SK-N-SH (cell line): ENCODE measurements at regions not wholly inside any gene's neighbourhood (a gene's known extent, or its start where the extent isn't known, plus 50 kb on each side); places are given as distances from the start of the nearest gene placed in this dataset.

Experiments used
- CTCF ChIA-PET: fragments of 300-600, 350-600 bp; formaldehyde crosslinking; extraction: SDS; loops from one replicate; lab custom pipeline; 2021; lab: Yijun Ruan, JAX
- POLR2A ChIA-PET: fragments of 350-600 bp; sonication (Branson Sonifier 250); formaldehyde crosslinking; extraction: SDS; loops from one replicate; lab custom pipeline; 2020; ENCODE audit warnings: antibody characterized with exemption, inconsistent platforms; lab: Yijun Ruan, JAX
- DNase-seq: peaks from one replicate; pipeline ENCODE4 v3.0.0; 2012
- H2AFZ ChIP-seq: fragments of 200-600 bp; sonication (generic); 2 replicates; pipeline ENCODE4 v1.8.1; 2016; ENCODE audit warnings: antibody characterized with exemption, mild to moderate bottlenecking, low read depth
- H3F3A ChIP-seq: fragments of 200-600 bp; sonication (generic); replicated peaks from 2 replicates; pipeline ENCODE3; 2016; ENCODE audit warnings: antibody characterized with exemption, mild to moderate bottlenecking; ENCODE audit not compliant: insufficient read depth
- H3K27ac ChIP-seq, 2 experiments: fragments of 200-500 bp in 1 of 2; fragments of 200-600 bp in 1 of 2; sonication (Bioruptor generic) in 1 of 2; sonication (generic), shearing (Covaris generic) in 1 of 2; 2 replicates each; pipeline versions ENCODE4 v1.5.1 to v1.6.1; 2014 to 2016; ENCODE audit warnings: low read depth in 2 of 2, inconsistent platforms in 1 of 2, low read length in 1 of 2, mild to moderate bottlenecking in 1 of 2, mixed read lengths in 1 of 2
- H3K27me3 ChIP-seq: fragments of 200-600 bp; sonication (generic), shearing (Covaris generic); 2 replicates; pipeline ENCODE4 v1.6.1; 2016; ENCODE audit warnings: mixed run types; ENCODE audit not compliant: insufficient read depth
- H3K36me3 ChIP-seq, 2 experiments: fragments of 200-500 bp in 1 of 2; fragments of 200-600 bp in 1 of 2; sonication (Bioruptor generic) in 1 of 2; sonication (generic) in 1 of 2; replicated peaks in 1 of 2; 2 replicates each; pipeline versions ENCODE3 to v1.5.1; 2014 to 2016; ENCODE audit warnings: low read length in 1 of 2, mild to moderate bottlenecking in 1 of 2; ENCODE audit not compliant: insufficient read depth in 2 of 2, control insufficient read depth in 1 of 2
- H3K4me1 ChIP-seq, 2 experiments: fragments of 200-500 bp in 1 of 2; fragments of 200-600 bp in 1 of 2; sonication (Bioruptor generic) in 1 of 2; sonication (generic), shearing (Covaris generic) in 1 of 2; 2 replicates each; pipeline versions ENCODE4 v1.5.1 to v1.6.1; 2014 to 2016; ENCODE audit warnings: low read depth in 1 of 2, low read length in 1 of 2, mixed run types in 1 of 2; ENCODE audit not compliant: insufficient read depth in 2 of 2, control insufficient read depth in 1 of 2
- H3K4me2 ChIP-seq: fragments of 200-600 bp; sonication (generic), shearing (Covaris generic); 2 replicates; pipeline ENCODE4 v1.6.1; 2017; ENCODE audit warnings: mixed run types
- H3K4me3 ChIP-seq, 2 experiments: fragments of 200-500 bp in 1 of 2; fragments of 200-600 bp in 1 of 2; sonication (Bioruptor generic) in 1 of 2; sonication (generic), shearing (Covaris generic) in 1 of 2; 2 replicates each; pipeline versions ENCODE4 v1.5.1 to v1.8.1; 2014 to 2016; ENCODE audit warnings: low read depth in 2 of 2, inconsistent platforms in 1 of 2, low read length in 1 of 2, mild to moderate bottlenecking in 1 of 2, mixed read lengths in 1 of 2, moderate library complexity in 1 of 2
- H3K79me2 ChIP-seq: fragments of 200-600 bp; sonication (generic); 2 replicates; pipeline ENCODE4 v1.8.1; 2017; ENCODE audit warnings: mild to moderate bottlenecking; ENCODE audit not compliant: insufficient read depth
- H3K9ac ChIP-seq: fragments of 200-600 bp; sonication (generic); 2 replicates; pipeline ENCODE4 v1.6.1; 2017; ENCODE audit warnings: mixed run types
- H3K9me2 ChIP-seq: fragments of 200-600 bp; sonication (generic); 2 replicates; pipeline ENCODE4 v1.6.1; 2017; ENCODE audit warnings: mixed run types
- H3K9me3 ChIP-seq: fragments of 200-600 bp; sonication (generic); 2 replicates; pipeline ENCODE4 v1.6.1; 2017; ENCODE audit warnings: mixed run types, mild to moderate bottlenecking, moderate library complexity
- H4K20me1 ChIP-seq: fragments of 200-600 bp; sonication (generic); 2 replicates; pipeline ENCODE4 v1.6.1; 2017; ENCODE audit warnings: mild to moderate bottlenecking, mixed run types; ENCODE audit not compliant: insufficient read depth
- CHD2 ChIP-seq: fragments of 150-350 bp; IDR thresholded peaks from 2 replicates; pipeline ENCODE4 v1.6.1; 2018; ENCODE audit warnings: low read length; ENCODE audit not compliant: partially characterized antibody
- ELF1 ChIP-seq: IDR thresholded peaks from 2 replicates; pipeline ENCODE4 v1.4.0; 2012
- EP300 ChIP-seq, 2 experiments: IDR thresholded peaks; 2 replicates each; pipeline versions ENCODE4 v1.4.0 to v1.6.1; 2012; ENCODE audit warnings: borderline replicate concordance in 1 of 2, low read depth in 1 of 2, low read length in 1 of 2
- FOSL2 ChIP-seq: IDR thresholded peaks from 2 replicates; pipeline ENCODE4 v1.4.0; 2012; ENCODE audit warnings: low read depth, mild to moderate bottlenecking, moderate library complexity, borderline replicate concordance
- FOXJ3 ChIP-seq: sonication (generic); formaldehyde crosslinking; IDR thresholded peaks from 2 replicates; pipeline ENCODE4 v1.5.1; 2020; ENCODE audit warnings: mild to moderate bottlenecking, missing genetic modification reagents
- GABPA ChIP-seq: IDR thresholded peaks from 2 replicates; pipeline ENCODE4 v1.4.0; 2012; ENCODE audit warnings: low read depth, mild to moderate bottlenecking
- GATA2 ChIP-seq: sonication (generic); formaldehyde crosslinking; IDR thresholded peaks from 2 replicates; pipeline ENCODE4 v1.5.0; 2020; ENCODE audit warnings: mild to moderate bottlenecking, missing genetic modification reagents
- JUND ChIP-seq: IDR thresholded peaks from 2 replicates; pipeline ENCODE4 v1.4.0; 2012
- MXI1 ChIP-seq: IDR thresholded peaks from 2 replicates; pipeline ENCODE4 v1.6.1; 2012; ENCODE audit warnings: mild to moderate bottlenecking, low read depth, low read length, improper control_type of control experiment
- NRF1 ChIP-seq: IDR thresholded peaks from 2 replicates; pipeline ENCODE4 v1.6.1; 2012; ENCODE audit warnings: low read depth, mild to moderate bottlenecking, low read length
- POLR2AphosphoS5 ChIP-seq: IDR thresholded peaks from 2 replicates; pipeline ENCODE4 v1.6.1; 2012; ENCODE audit warnings: low read depth, low read length
- RAD21 ChIP-seq: IDR thresholded peaks from 2 replicates; pipeline ENCODE4 v1.6.1; 2012; ENCODE audit warnings: mild to moderate bottlenecking, low read length
- REST ChIP-seq: IDR thresholded peaks from 2 replicates; pipeline ENCODE4 v1.6.1; 2012; ENCODE audit warnings: mild to moderate bottlenecking, low read depth, low read length, moderate library complexity
- RXRA ChIP-seq: IDR thresholded peaks from 2 replicates; pipeline ENCODE4 v1.4.0; 2012; ENCODE audit warnings: low read depth, mild to moderate bottlenecking, borderline replicate concordance
- TCF12 ChIP-seq: IDR thresholded peaks from 2 replicates; pipeline ENCODE4 v1.4.0; 2012
- TEAD4 ChIP-seq: IDR thresholded peaks from 2 replicates; pipeline ENCODE4 v1.4.0; 2012; ENCODE audit warnings: mild to moderate bottlenecking, borderline replicate concordance; ENCODE audit not compliant: insufficient read depth
- ZBTB33 ChIP-seq: IDR thresholded peaks from 2 replicates; pipeline ENCODE4 v1.4.0; 2012; ENCODE audit warnings: low read depth, borderline replicate concordance
- WGBS: methylation state at CpG from one replicate; pipeline ENCODE4 v1.1.6; 2017; ENCODE audit warnings: low lambda C conversion rate; 5-methylcytosine and 5-hydroxymethylcytosine counted together

GRCh38 chr22:34804091-34804490, 261.9 kb upstream of the ISX start:
- DNase-seq: no peak
- Histone ChIP-seq H3K27ac (no peak overlapping the region), H3K9me2 (no peaks in the 10 kb centered on the region), H3K4me3 (no peak overlapping the region), H3K9me3 (no peaks in the 10 kb centered on the region), H3K36me3 (no peaks in the 10 kb centered on the region), H3K4me1 (no peaks in the 10 kb centered on the region), H4K20me1 (no peaks in the 10 kb centered on the region), H3K79me2 (no peaks in the 10 kb centered on the region), H3K9ac (no peak overlapping the region), H3K27me3 (no peaks in the 10 kb centered on the region), H3F3A (no peaks in the 10 kb centered on the region), H2AFZ (no peak overlapping the region), H3K4me2 (no peak overlapping the region)
- WGBS: 11% methylated on average over 3 of the region's 3 CpGs
- TF ChIP-seq REST: no peak
- TF ChIP-seq CHD2: no peak
- TF ChIP-seq GATA2 (CRISPR knock-in tag): no peak
- TF ChIP-seq POLR2AphosphoS5: no peak
- no peak for TF ChIP-seq TCF12
- TF ChIP-seq FOSL2: no peak
- no peak for TF ChIP-seq ELF1
- no peak for TF ChIP-seq RAD21
- no peak for TF ChIP-seq GABPA
- TF ChIP-seq NRF1: no peak
- no peak for TF ChIP-seq EP300 (IDR thresholded peaks at IDR 0.05; ENCODE audit: borderline replicate concordance in 1 of 2, low read depth in 1 of 2, low read length in 1 of 2)
- no peak for TF ChIP-seq FOXJ3 (CRISPR knock-in tag)
- TF ChIP-seq MXI1: no peak
- no peak for TF ChIP-seq TEAD4
- TF ChIP-seq ZBTB33: no peak
- no peak for TF ChIP-seq RXRA
- TF ChIP-seq JUND: no peak
- CTCF ChIA-PET: no interaction called here
- POLR2A ChIA-PET: no interaction called here
